ENCODE measurements at regions not wholly inside any gene's neighbourhood (a gene's known extent, or its start where the extent isn't known, plus 50 kb on each side); places are given as distances from the start of the nearest gene placed in this dataset.
"Not testable (repeated sequence)": the region's sequence is repeated elsewhere in the genome, so short reads cannot be mapped to it uniquely, and the experiment has no call there.

GRCh38 chr2:13654416-13654815, 937.7 kb downstream of the TRIB2 start:
- DNase-seq: peak; percentile 15

DNA sequence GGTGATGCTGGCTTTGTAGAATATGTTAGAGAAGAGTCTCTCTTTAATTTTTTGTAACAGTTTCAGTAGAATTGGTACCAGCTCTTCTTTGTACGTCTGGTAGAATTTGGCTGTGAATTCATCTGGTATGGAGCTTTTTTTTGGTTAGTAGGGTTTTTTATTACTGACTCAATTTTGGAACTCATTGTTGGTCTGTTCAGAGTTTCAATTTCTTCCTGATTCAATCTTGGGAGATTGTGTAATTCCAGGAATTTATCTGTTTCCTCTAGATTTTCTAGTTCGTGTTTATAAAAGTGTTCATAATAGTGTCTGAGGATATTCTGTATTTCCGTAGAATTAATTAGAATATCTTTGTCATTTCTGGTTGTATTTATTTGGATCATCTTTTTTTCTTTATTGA, 943.5 kb downstream of the TRIB2 start:
- no peak for DNase-seq

DNA sequence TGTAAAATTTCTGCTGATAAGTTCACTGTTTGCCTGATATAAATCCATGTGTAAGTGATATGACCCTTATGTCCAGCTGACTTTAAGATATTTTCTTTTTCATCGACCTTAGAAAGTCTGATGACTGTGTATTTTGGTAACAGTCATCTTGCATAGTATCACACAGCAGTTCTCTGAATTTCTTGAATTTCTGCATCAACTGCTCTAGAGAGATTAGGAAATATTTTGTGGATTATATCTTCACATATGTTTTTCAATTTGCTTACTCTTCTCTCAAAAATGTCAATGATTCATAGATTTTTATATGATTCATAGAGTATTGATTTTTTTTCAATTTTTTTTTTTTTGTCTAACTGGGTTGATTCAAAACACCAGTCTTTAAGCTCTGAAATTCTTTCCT, 945.3 kb downstream of the TRIB2 start:
- DNase-seq: no peak

- no peak for DNase-seq
Measured at GRCh38 chr2:13666582-13667414, 950.1 kb downstream of the TRIB2 start.

DNA sequence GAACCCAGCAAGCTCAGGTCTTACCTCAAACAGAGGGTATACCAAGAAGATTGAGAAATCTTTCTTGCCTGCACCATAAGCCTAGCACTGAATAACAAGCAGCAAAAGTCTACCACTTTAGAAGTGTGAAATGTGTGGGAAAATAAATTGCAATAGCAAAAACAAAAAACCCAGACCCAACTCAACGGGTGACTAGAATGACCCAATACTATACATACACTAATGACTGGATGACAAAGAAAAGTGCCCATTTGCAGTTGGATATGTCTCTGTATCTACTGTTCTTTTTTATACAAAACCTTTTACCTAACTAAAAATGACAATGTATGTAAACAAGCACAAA, 950.6 kb downstream of the TRIB2 start:
- DNase-seq: no peak

GRCh38 chr2:13669607-13670006, 952.9 kb downstream of the TRIB2 start:
- DNase-seq: no peak

- DNase-seq: not testable (repeated sequence)
Measured at GRCh38 chr2:13673821-13674220, 957.1 kb downstream of the TRIB2 start.

- no peak for DNase-seq
Measured at GRCh38 chr2:13676269-13676668, 956.2 kb upstream of the LRATD1 start.

GRCh38 chr2:13681936-13682335, 950.6 kb upstream of the LRATD1 start:
- DNase-seq: no peak

DNA sequence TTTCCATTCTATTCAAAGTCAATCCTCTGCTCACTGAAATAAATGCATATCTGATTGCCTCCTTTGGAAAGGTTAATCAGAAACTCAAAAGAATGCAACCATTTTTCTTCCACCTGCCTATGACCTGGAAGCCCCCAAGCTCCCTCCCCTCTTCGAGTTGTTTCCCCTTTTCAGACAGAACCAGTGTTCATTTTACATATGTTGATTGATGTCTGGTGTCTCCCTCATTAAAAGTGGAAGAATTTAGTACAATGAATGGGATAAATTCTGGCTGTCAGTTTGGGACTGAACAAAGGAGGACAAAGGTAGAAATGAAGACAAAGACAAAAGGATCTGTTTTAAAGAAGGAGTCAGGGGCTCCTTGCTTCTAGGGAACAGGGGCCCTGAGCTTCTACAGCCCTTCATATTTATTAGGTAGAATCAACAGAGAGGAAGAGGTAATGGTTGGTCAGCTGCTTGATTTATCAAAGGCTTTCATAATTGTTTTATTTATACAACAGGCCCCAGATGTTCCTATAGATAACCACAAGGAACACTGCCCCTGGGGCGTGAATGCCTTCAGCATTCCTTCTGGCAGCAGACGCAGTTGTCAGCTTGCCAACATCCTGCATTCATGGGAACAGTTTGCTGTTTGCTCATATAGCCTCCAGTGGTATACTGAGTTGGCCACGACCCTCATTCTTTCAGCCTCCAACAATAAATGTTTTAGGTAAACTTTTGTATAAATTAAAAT, 949.8 kb upstream of the LRATD1 start:
- DNase-seq: no peak

DNA sequence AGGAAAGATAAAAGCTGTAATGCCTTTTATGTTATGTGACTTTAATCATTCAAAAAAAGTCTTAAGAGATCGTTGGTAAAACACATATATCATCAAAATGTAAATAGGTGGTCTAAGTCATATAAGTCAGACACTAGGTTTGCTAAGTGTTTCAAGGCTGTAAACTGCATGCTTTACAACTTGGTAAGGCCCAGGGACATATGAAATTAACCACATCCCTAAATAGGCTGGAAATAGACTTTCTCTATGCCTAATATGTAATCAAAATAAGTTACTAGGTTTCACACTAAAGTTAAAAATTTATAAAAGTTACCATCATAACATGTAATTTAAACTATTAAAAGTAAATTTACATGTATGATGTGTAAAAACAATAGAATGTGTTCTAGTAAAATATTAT, 946.3 kb upstream of the LRATD1 start:
- no peak for DNase-seq

GRCh38 chr2:13694673-13695072, 937.8 kb upstream of the LRATD1 start:
- no peak for DNase-seq

GRCh38 chr2:13696601-13697000, 935.9 kb upstream of the LRATD1 start:
- DNase-seq: no peak

DNA sequence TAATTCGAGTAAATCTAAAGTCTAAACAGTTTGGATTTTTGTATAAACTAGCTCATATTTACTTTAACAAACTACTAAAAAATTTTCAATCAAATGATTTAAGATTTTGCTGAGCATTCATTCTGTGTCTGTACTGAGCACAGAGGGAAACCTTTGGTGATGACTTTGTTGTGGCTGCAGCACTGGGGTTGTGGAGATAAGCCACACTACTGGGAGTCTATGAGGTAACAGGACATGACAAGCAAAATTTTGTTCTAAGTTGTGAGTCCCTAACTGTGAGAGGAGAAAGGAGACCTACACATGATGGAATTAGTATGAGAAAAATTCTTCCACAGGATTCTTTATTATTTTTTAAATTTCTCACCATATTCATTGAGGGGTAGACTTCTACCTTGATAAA, 933.7 kb upstream of the LRATD1 start:
- no peak for DNase-seq

DNA sequence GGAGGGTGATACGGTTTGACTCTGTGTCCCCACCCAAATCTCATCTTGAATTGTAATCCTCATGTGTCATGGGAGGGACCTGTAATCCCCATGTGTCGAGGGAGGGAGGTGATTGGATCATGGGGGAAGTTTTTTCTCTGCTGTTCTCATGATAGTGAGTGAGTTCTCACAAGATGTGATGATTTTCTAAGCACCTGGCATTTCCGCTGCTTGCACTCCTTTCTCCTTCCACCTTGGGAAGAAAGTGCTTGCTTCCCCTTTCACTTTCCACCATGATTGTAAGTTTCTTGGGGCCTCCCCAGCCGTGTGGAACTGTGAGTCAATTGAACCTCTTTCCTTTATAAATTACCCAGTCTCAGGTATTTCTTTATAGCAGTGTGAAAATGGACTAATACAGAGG, 932.6 kb upstream of the LRATD1 start:
- DNase-seq: not testable (repeated sequence)

DNA sequence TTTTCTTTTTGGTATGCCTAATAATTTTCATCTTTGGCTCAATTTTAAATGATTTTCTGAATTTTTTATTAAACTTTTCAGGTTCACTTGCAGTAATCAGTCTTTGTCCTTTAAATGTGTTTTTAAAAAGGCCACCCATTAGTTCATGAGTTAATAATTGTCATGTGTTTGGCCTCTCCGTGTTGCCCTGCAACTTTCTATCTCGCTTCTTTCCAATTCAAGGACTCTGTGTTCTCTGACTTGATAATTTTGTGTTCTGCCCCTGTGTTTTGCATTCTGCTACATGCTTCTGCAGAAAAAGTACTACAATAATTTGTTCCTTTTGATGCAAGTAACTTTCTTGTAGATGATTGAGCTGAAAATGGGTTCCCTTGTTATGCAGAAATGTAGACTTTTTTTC, 921.4 kb upstream of the LRATD1 start:
- DNase-seq: no peak

DNA sequence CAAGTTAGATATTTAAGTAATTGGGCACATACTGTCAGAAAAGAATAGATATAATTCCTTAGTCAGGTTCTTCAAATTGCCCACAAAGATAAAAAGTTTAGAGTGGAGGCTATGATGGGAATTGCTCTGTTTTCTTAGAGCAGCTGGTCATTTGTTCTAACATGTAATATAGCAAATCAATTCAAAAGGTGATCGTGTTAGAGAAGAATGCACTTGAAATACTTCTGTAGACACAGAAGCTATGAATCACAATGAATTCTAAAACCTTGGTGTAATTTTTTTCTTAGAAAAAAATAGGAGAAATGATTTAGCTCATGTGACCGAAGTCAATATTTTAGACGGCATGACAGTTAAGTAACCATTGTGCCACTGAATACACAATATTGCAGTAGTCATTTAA, 918.1 kb upstream of the LRATD1 start:
- DNase-seq: no peak

DNA sequence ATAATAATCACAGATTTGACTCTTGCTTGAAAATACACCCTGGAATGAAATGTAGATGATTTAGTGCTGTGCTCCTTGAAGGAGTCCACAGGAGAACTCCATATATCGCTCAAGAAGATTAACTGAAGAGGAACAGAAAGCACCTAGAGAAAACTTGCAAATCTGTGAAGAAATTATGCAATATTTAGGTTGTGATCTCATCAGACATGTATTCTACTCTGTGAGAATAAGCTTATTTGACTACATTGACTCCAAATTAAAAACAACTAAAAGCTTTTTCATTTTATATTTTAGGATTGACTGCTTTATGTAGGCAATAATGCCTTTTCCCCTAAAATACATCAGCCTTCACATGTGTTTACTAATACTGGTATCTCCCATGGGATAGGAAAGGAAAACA, 906.6 kb upstream of the LRATD1 start:
- DNase-seq: no peak

DNA sequence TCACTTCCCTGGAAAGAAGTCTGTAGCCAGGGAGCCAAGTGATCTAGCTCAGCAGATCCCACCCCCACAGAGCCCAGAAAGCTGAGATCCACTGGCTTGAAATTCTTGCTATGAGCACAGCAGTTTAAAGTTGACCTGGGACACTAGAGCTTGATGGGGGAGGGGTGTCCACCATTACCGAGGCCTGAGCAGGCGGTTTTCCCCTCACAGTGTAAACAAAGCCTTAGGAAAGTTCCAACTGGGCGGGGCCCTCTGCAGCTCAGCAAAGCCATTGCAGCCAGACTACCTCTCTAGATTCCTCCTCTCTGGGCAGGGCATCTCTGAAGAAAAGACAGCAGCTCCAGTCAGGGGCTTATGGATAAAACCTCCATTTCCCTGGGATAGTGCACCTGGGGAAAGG, 887.2 kb upstream of the LRATD1 start:
- DNase-seq: no peak

- DNase-seq: no peak
Measured at GRCh38 chr2:13751955-13752354, 880.6 kb upstream of the LRATD1 start.

DNA sequence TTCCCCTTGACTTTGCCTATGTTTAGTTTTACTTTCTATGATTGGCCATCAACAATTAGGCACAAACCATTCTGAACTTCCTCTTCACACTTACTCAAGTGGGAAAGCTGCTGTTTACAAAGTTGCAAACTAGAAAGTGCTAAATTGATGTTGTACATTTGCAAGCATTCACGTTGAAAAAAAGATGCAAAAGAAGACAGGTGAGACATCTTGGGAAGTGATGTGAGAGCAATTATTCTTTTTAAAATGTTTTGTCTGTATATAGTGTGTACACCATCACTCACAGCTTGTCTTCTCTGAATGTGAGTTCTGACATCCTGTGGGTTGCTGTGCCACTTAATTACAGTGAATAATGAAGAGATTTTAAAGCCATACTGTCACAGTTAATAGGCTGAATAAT, 874.1 kb upstream of the LRATD1 start:
- DNase-seq: no peak

DNA sequence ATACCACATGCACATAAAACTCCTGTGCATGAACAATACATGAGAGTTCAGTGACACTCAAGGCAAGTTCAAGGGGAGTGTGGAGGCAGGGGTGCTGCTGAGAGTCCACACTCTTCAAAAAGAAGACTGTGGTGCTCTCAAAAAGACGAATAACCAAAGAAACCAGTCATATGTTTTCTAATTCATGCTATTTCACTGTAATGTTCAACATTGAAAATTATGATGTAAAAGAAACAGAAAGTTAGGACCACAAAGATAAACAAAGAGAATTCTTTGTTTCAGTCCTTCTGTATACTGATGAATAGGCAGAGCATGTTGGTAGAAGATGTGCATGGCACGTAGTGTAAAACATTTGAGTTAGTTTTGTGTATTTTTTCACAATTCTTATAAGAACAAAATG, 864.2 kb upstream of the LRATD1 start:
- DNase-seq: no peak

GRCh38 chr2:13770279-13770678, 862.2 kb upstream of the LRATD1 start:
- no peak for DNase-seq

DNA sequence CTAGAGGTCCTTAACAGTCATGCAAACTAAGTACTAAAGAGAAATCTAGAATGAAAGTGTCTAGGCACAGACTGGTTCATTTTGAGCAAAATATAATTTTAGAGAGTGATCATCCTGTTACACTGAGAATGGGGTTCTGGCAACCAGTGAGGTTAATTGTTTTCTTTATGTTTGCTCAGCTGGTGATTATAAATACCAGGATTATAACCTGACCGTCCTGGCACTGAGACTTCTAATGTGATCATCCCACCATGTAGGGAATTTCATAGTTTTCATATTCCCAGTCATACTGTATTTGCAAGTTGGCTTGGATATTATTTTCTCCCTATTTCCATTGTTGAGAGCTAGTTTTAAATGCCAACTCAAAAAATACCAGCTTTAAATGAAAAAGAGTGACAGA, 852.5 kb upstream of the LRATD1 start:
- DNase-seq: peak; percentile 67

Data from NCI-H1105 (cell line).